BJ (cell line): ENCODE measurements at regions not wholly inside any gene's neighbourhood (a gene's known extent, or its start where the extent isn't known, plus 50 kb on each side); places are given as distances from the start of the nearest gene placed in this dataset.
"Not testable (repeated sequence)": the region's sequence is repeated elsewhere in the genome, so short reads cannot be mapped to it uniquely, and the experiment has no call there.

Experiments
- CTCF ChIA-PET: fragments of 350-600 bp; formaldehyde crosslinking; extraction: SDS; loops from one replicate; lab custom pipeline; 2021; ENCODE audit warnings: antibody characterized with exemption, inconsistent platforms; lab: Yijun Ruan, JAX
- POLR2A ChIA-PET: fragments of 300-600 bp; sonication (Branson Sonifier 250); formaldehyde crosslinking; extraction: SDS; loops from one replicate; lab custom pipeline; 2021; ENCODE audit warnings: antibody characterized with exemption; lab: Charles Lee
- DNase-seq: peaks from one replicate; pipeline ENCODE4 v3.0.0-alpha.2; 2011; ENCODE audit warnings: low read depth
- H3K27me3 ChIP-seq: 2 replicates; pipeline ENCODE4 v1.6.0; 2011; ENCODE audit warnings: low read length; ENCODE audit not compliant: control insufficient read depth, insufficient read depth
- H3K36me3 ChIP-seq: 2 replicates; pipeline ENCODE4 v1.5.1; 2011; ENCODE audit warnings: low read length; ENCODE audit not compliant: control insufficient read depth, insufficient read depth
- H3K4me3 ChIP-seq: 2 replicates; pipeline ENCODE4 v1.5.1; 2011; ENCODE audit warnings: low read depth, mild to moderate bottlenecking, control low read depth, low read length

- POLR2A ChIA-PET, DNase-seq, CTCF ChIA-PET, H3K4me3 ChIP-seq, H3K27me3 ChIP-seq, H3K36me3 ChIP-seq: not testable (repeated sequence)
Measured at GRCh38 chr21:6466081-6466698, 4055.2 kb upstream of the TPTE start.

- H3K27me3 ChIP-seq, DNase-seq, H3K36me3 ChIP-seq, POLR2A ChIA-PET, CTCF ChIA-PET, H3K4me3 ChIP-seq: not testable (repeated sequence)
Measured at GRCh38 chr21:6466707-6467106, 4054.7 kb upstream of the TPTE start.

GRCh38 chr21:6467189-6467774, 4054.1 kb upstream of the TPTE start:
- H3K27me3 ChIP-seq, H3K36me3 ChIP-seq, H3K4me3 ChIP-seq, POLR2A ChIA-PET, DNase-seq, CTCF ChIA-PET: not testable (repeated sequence)

GRCh38 chr21:6467907-6468306, 4053.5 kb upstream of the TPTE start:
- H3K36me3 ChIP-seq, H3K27me3 ChIP-seq, CTCF ChIA-PET, POLR2A ChIA-PET, H3K4me3 ChIP-seq, DNase-seq: not testable (repeated sequence)

- CTCF ChIA-PET, DNase-seq, H3K27me3 ChIP-seq, H3K36me3 ChIP-seq, POLR2A ChIA-PET, H3K4me3 ChIP-seq: not testable (repeated sequence)
Measured at GRCh38 chr21:6468331-6468860, 4053.0 kb upstream of the TPTE start.

- H3K27me3 ChIP-seq, H3K4me3 ChIP-seq, CTCF ChIA-PET, H3K36me3 ChIP-seq, POLR2A ChIA-PET, DNase-seq: not testable (repeated sequence)
Measured at GRCh38 chr21:6474250-6474968, 4047.0 kb upstream of the TPTE start.

- DNase-seq, H3K27me3 ChIP-seq, H3K36me3 ChIP-seq, CTCF ChIA-PET, H3K4me3 ChIP-seq, POLR2A ChIA-PET: not testable (repeated sequence)
Measured at GRCh38 chr21:6481116-6481515, 4040.3 kb upstream of the TPTE start.

- H3K4me3 ChIP-seq, DNase-seq, POLR2A ChIA-PET, H3K27me3 ChIP-seq, CTCF ChIA-PET, H3K36me3 ChIP-seq: not testable (repeated sequence)
Measured at GRCh38 chr21:6482616-6483015, 4038.8 kb upstream of the TPTE start.

- DNase-seq, H3K36me3 ChIP-seq, H3K4me3 ChIP-seq, H3K27me3 ChIP-seq, CTCF ChIA-PET, POLR2A ChIA-PET: not testable (repeated sequence)
Measured at GRCh38 chr21:6483645-6484044, 4037.7 kb upstream of the TPTE start.

- DNase-seq, POLR2A ChIA-PET: not testable (repeated sequence)
Measured at GRCh38 chr21:6486821-6487220, 4034.6 kb upstream of the TPTE start.

GRCh38 chr21:6492691-6493090, 4028.7 kb upstream of the TPTE start:
- H3K4me3 ChIP-seq, POLR2A ChIA-PET, DNase-seq, H3K27me3 ChIP-seq, H3K36me3 ChIP-seq, CTCF ChIA-PET: not testable (repeated sequence)

More at GRCh38 chr21:6486821-6487220, 4034.6 kb upstream of the TPTE start:
- H3K4me3 ChIP-seq, H3K27me3 ChIP-seq, CTCF ChIA-PET, H3K36me3 ChIP-seq: not testable (repeated sequence)

- H3K36me3 ChIP-seq, CTCF ChIA-PET, DNase-seq, POLR2A ChIA-PET, H3K27me3 ChIP-seq, H3K4me3 ChIP-seq: not testable (repeated sequence)
Measured at GRCh38 chr21:6493957-6494356, 4027.4 kb upstream of the TPTE start.

- H3K27me3 ChIP-seq, H3K36me3 ChIP-seq, DNase-seq, CTCF ChIA-PET, POLR2A ChIA-PET, H3K4me3 ChIP-seq: not testable (repeated sequence)
Measured at GRCh38 chr21:6496356-6496755, 4025.0 kb upstream of the TPTE start.
